MM.1S (cell line): ENCODE measurements at regions not wholly inside any gene's neighbourhood (a gene's known extent, or its start where the extent isn't known, plus 50 kb on each side); places are given as distances from the start of the nearest gene placed in this dataset.

ENCODE experiments used
- DNase-seq: peaks from one replicate; pipeline ENCODE4 v3.0.0-alpha.2; 2015
- H2AFZ ChIP-seq: fragments of 300-600 bp; sonication (generic); 2 replicates; pipeline ENCODE4 v1.6.0; 2016; ENCODE audit warnings: antibody characterized with exemption, low read length
- H3F3A ChIP-seq: fragments of 300-600 bp; sonication (generic); 2 replicates; pipeline ENCODE4 v1.6.1; 2016; ENCODE audit warnings: mild to moderate bottlenecking, antibody characterized with exemption, low read length, moderate library complexity, mixed read lengths; ENCODE audit not compliant: insufficient read depth
- H3K27ac ChIP-seq: fragments of 300-600 bp; sonication (generic); 2 replicates; pipeline ENCODE4 v1.5.1; 2016; ENCODE audit warnings: mild to moderate bottlenecking, low read length
- H3K27me3 ChIP-seq: fragments of 300-600 bp; sonication (generic); replicated peaks from 2 replicates; pipeline ENCODE4 v1.6.0; 2016; ENCODE audit warnings: low read length; ENCODE audit not compliant: insufficient read depth
- H3K36me3 ChIP-seq: fragments of 300-600 bp; sonication (generic); replicated peaks from 2 replicates; pipeline ENCODE4 v1.6.1; 2016; ENCODE audit warnings: mild to moderate bottlenecking, low read length, mixed read lengths; ENCODE audit not compliant: insufficient read depth
- H3K4me1 ChIP-seq: fragments of 300-600 bp; sonication (generic); 2 replicates; pipeline ENCODE4 v1.6.1; 2016; ENCODE audit warnings: low read length, mixed read lengths
- H3K4me2 ChIP-seq: fragments of 300-600 bp; sonication (generic); 2 replicates; pipeline ENCODE4 v1.6.0; 2016; ENCODE audit warnings: low read depth, low read length
- H3K4me3 ChIP-seq: fragments of 300-600 bp; sonication (generic); 2 replicates; pipeline ENCODE4 v1.5.1; 2016; ENCODE audit warnings: low read length, mixed read lengths
- H3K79me2 ChIP-seq: fragments of 300-600 bp; sonication (generic); 2 replicates; pipeline ENCODE4 v1.6.1; 2016; ENCODE audit warnings: mixed run types, low read length, mixed read lengths
- H3K9ac ChIP-seq: fragments of 300-600 bp; sonication (generic); 2 replicates; pipeline ENCODE4 v1.6.1; 2016; ENCODE audit warnings: low read length, mixed read lengths
- H3K9me2 ChIP-seq: fragments of 300-600 bp; sonication (generic); replicated peaks from 2 replicates; pipeline ENCODE4 v1.6.1; 2016; ENCODE audit warnings: mild to moderate bottlenecking, low read length, mixed read lengths; ENCODE audit not compliant: insufficient read depth
- H3K9me3 ChIP-seq: fragments of 300-600 bp; sonication (generic); replicated peaks from 2 replicates; pipeline ENCODE4 v1.6.1; 2016; ENCODE audit warnings: mild to moderate bottlenecking, low read length, mixed read lengths; ENCODE audit not compliant: insufficient read depth
- H4K20me1 ChIP-seq: fragments of 300-600 bp; sonication (generic); 2 replicates; pipeline ENCODE4 v1.6.1; 2016; ENCODE audit warnings: mild to moderate bottlenecking, low read length, moderate library complexity, mixed read lengths; ENCODE audit not compliant: insufficient read depth
- CTCF ChIP-seq: fragments of 300-600 bp; sonication (generic); IDR thresholded peaks from 2 replicates; pipeline ENCODE4 v1.5.1; 2016; ENCODE audit warnings: antibody characterized with exemption, low read length, mixed read lengths
- EZH2 ChIP-seq: fragments of 300-600 bp; sonication (generic); optimal IDR thresholded peaks from 2 replicates; pipeline ENCODE3; 2017; ENCODE audit warnings: low read depth, mild to moderate bottlenecking, antibody characterized with exemption, low read length, mixed read lengths
- EZH2phosphoT487 ChIP-seq: fragments of 300-600 bp; sonication (generic); IDR thresholded peaks from 2 replicates; pipeline ENCODE4 v1.6.1; 2018; ENCODE audit warnings: antibody characterized with exemption, low read length

DNA sequence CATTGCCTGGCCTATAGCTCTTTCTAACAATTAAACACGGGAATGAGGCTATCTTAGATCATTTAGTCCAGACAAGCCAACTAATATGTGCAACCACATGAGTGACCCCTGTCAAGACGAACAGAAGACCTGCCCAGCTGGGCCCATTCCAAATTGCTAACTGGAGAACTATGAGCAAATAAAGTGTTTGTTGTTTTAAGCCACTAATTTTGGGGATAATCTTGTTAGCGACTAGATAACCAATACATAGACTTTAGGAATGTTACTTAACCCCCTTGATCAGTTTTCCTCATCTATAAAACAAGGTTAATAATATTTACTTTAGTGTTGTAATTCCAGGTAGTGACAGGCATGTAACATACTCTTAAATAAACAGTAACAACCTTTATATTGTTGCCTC, 848.3 kb downstream of the METTL15 start:
- H3K27me3 ChIP-seq, result no peaks in the 10 kb centered on the region
- no peaks in the 10 kb centered on the region for H3K9me2 ChIP-seq
- no peaks in the 10 kb centered on the region for H3K79me2 ChIP-seq
- H2AFZ ChIP-seq, result no peak overlapping the region
- TF ChIP-seq EZH2phosphoT487 (no peak), EZH2 (no peak)
- H3K4me2 ChIP-seq, result no peak overlapping the region
- no peaks in the 10 kb centered on the region for H3F3A ChIP-seq
- H3K9me3 ChIP-seq, result no peaks in the 10 kb centered on the region
- no peak overlapping the region for H3K4me3 ChIP-seq
- no peaks in the 10 kb centered on the region for H3K36me3 ChIP-seq
- H4K20me1 ChIP-seq, result no peaks in the 10 kb centered on the region
- H3K4me1 ChIP-seq, result no peaks in the 10 kb centered on the region
- H3K9ac ChIP-seq, result no peak overlapping the region
- H3K27ac ChIP-seq, result no peak overlapping the region
- no peak for DNase-seq

GRCh38 chr11:28951191-28951590, 843.0 kb downstream of the METTL15 start:
- H3K9me3 ChIP-seq, result no peaks in the 10 kb centered on the region
- TF ChIP-seq EZH2 (no peak), EZH2phosphoT487 (no peak), CTCF (no peak)
- no peaks in the 10 kb centered on the region for H3K4me1 ChIP-seq
- no peaks in the 10 kb centered on the region for H3K79me2 ChIP-seq
- H3K4me2 ChIP-seq, result no peak overlapping the region
- no peak overlapping the region for H3K27ac ChIP-seq
- H3F3A ChIP-seq, result no peaks in the 10 kb centered on the region
- no peaks in the 10 kb centered on the region for H3K27me3 ChIP-seq
- H4K20me1 ChIP-seq, result no peaks in the 10 kb centered on the region
- H3K9ac ChIP-seq, result no peak overlapping the region
- H3K36me3 ChIP-seq, result no peaks in the 10 kb centered on the region
- DNase-seq, result no peak
- no peaks in the 10 kb centered on the region for H3K9me2 ChIP-seq
- no peak overlapping the region for H2AFZ ChIP-seq
- no peak overlapping the region for H3K4me3 ChIP-seq

DNA sequence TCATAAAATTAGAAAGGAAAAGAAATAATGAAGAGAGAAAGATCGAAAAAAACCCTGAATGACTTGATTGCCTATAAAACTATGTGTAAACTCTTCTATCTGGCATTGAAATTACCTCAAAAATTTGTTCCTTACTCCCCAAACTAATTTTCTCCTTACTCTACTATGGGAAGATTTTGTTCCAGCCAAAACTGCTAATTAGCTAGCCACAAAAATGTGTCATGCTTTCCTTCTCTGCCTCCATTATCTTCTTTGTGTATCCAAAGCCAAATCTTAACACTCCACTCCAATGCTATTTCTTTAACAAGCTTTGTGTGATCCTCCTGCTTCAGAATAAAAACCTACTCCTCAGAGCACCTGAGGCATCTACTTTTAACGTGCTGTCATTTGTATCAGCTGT, 831.2 kb downstream of the METTL15 start:
- Histone ChIP-seq H3K36me3 (no peaks in the 10 kb centered on the region), H3K27me3 (no peaks in the 10 kb centered on the region), H3K27ac (no peak overlapping the region), H3K4me1 (no peaks in the 10 kb centered on the region), H3F3A (no peaks in the 10 kb centered on the region), H3K9ac (no peak overlapping the region), H2AFZ (no peak overlapping the region), H3K9me3 (no peaks in the 10 kb centered on the region), H3K9me2 (no peaks in the 10 kb centered on the region), H3K79me2 (no peaks in the 10 kb centered on the region), H4K20me1 (no peaks in the 10 kb centered on the region), H3K4me3 (no peak overlapping the region), H3K4me2 (no peak overlapping the region)
- DNase-seq, result no peak
- TF ChIP-seq EZH2, result no peak

DNA sequence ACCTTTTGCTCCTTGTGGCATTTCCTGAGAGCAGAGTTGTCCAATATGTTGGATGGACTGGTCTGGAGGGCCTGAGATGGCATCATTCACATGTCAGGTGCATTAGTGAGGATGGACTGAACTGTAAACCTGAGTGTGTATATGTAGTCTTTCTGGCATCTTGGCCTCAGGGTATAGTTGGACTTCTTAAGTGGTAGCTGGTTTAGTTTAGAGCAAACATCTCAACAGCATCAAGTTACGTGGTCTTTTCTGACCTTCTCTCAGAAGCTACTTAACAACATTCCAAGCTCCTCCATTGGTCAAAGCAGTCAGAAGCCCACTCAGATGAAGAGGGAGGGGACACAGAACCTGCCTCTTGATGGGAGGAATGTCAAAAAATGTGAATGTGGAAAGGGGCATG, 829.9 kb downstream of the METTL15 start:
- no peaks in the 10 kb centered on the region for H3K36me3 ChIP-seq
- DNase-seq, result no peak
- no peaks in the 10 kb centered on the region for H3K9me3 ChIP-seq
- no peaks in the 10 kb centered on the region for H3K4me1 ChIP-seq
- H4K20me1 ChIP-seq, result no peaks in the 10 kb centered on the region
- H3F3A ChIP-seq, result no peaks in the 10 kb centered on the region
- no peak overlapping the region for H3K4me2 ChIP-seq
- H3K9me2 ChIP-seq, result no peaks in the 10 kb centered on the region
- no peak overlapping the region for H2AFZ ChIP-seq
- no peaks in the 10 kb centered on the region for H3K27me3 ChIP-seq
- H3K27ac ChIP-seq, result no peak overlapping the region
- H3K4me3 ChIP-seq, result no peak overlapping the region
- H3K9ac ChIP-seq, result no peak overlapping the region
- TF ChIP-seq CTCF (no peak), EZH2phosphoT487 (no peak), EZH2 (no peak)
- no peaks in the 10 kb centered on the region for H3K79me2 ChIP-seq
